Chondrocyte (in vitro differentiated cells): ENCODE measurements at regions not wholly inside any gene's neighbourhood (a gene's known extent, or its start where the extent isn't known, plus 50 kb on each side); places are given as distances from the start of the nearest gene placed in this dataset.

Source experiments
- DNase-seq: peaks from one replicate; pipeline ENCODE4 v3.0.0; 2021; ENCODE audit warnings: mixed read lengths, low spot score
- H3K27ac Mint-ChIP-seq: one replicate; pipeline ENCODE4 v1.8.0; 2021; ENCODE audit warnings: mild to moderate bottlenecking, moderate library complexity, mixed read lengths; ENCODE audit not compliant: unreplicated experiment
- H3K27me3 Mint-ChIP-seq: 2 replicates; pipeline ENCODE4 v1.8.0; 2021; ENCODE audit warnings: low read depth, mixed read lengths
- H3K36me3 Mint-ChIP-seq: 2 replicates; pipeline ENCODE4 v1.8.0; 2021; ENCODE audit warnings: low read depth, mixed read lengths
- H3K4me1 Mint-ChIP-seq: 2 replicates; pipeline ENCODE4 v1.8.0; 2021; ENCODE audit warnings: low read depth, mild to moderate bottlenecking, mixed read lengths
- H3K4me3 Mint-ChIP-seq: one replicate; pipeline ENCODE4 v1.8.0; 2021; ENCODE audit warnings: mild to moderate bottlenecking, moderate library complexity, mixed read lengths; ENCODE audit not compliant: unreplicated experiment
- H3K9me3 Mint-ChIP-seq: 2 replicates; pipeline ENCODE4 v1.8.0; 2021; ENCODE audit warnings: low read depth, mixed read lengths
- TF ChIP-seq, protein P1 (sequence below): fragments of 200-600 bp; sonication (generic); IDR thresholded peaks from 2 replicates; pipeline ENCODE4 v1.5.0; 2021; ENCODE audit warnings: antibody characterized with exemption, mild to moderate bottlenecking, moderate library complexity

DNA sequence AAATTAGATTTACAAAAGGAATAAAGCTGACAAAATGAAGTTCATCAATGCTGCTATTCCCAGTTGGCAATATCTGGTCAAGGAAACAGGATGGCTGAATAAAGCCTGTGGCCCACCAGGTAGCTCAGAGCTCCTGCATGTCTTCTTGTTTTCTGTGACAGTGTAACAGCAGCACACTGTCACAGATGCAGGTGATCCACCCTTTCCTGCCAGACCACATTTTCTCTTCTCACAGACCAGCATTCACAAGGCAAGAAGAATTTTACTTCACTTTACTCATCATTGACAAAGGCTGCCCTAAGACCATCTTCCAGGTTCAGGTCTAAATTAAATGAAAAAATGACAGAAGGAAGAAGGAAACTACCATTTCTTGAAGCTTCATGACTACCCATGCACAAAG, 166.2 kb upstream of the MEIS1 start:
- Mint-ChIP-seq H3K4me3 (no peak overlapping the region), H3K4me1 (no peaks in the 10 kb centered on the region), H3K27ac (no peak overlapping the region), H3K27me3 (peaks cover 4% of the 10 kb centered on the region), H3K9me3 (no peaks in the 10 kb centered on the region), H3K36me3 (no peaks in the 10 kb centered on the region)
- TF ChIP-seq, protein P1, sequence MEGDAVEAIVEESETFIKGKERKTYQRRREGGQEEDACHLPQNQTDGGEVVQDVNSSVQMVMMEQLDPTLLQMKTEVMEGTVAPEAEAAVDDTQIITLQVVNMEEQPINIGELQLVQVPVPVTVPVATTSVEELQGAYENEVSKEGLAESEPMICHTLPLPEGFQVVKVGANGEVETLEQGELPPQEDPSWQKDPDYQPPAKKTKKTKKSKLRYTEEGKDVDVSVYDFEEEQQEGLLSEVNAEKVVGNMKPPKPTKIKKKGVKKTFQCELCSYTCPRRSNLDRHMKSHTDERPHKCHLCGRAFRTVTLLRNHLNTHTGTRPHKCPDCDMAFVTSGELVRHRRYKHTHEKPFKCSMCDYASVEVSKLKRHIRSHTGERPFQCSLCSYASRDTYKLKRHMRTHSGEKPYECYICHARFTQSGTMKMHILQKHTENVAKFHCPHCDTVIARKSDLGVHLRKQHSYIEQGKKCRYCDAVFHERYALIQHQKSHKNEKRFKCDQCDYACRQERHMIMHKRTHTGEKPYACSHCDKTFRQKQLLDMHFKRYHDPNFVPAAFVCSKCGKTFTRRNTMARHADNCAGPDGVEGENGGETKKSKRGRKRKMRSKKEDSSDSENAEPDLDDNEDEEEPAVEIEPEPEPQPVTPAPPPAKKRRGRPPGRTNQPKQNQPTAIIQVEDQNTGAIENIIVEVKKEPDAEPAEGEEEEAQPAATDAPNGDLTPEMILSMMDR = no peak
- DNase-seq = no peak

DNA sequence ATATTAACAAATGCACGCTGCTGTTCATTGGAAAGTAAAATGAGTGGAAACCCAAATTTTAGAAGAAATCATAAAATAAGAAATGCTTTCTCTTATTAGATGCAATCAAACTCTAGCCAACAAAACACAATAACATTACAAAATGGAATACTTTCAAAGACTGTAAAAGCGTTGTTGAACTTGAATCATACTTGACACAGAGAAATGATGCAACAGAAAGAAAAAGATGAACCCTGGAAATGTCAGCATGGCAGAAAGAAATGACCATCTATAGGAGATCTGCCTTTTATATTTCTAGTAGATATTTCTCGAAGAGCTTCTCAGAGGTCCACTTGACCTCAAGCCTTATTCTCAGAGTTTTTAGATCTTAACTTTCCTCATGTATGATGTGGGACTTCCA, 170.6 kb upstream of the MEIS1 start:
- DNase-seq = no peak
- H3K27ac Mint-ChIP-seq = no peak overlapping the region
- H3K4me1 Mint-ChIP-seq = peaks cover 8% of the 10 kb centered on the region
- H3K9me3 Mint-ChIP-seq = no peaks in the 10 kb centered on the region
- H3K36me3 Mint-ChIP-seq = no peaks in the 10 kb centered on the region
- TF ChIP-seq, protein P1 = no peak
- H3K4me3 Mint-ChIP-seq = no peak overlapping the region
- no peaks in the 10 kb centered on the region for H3K27me3 Mint-ChIP-seq

DNA sequence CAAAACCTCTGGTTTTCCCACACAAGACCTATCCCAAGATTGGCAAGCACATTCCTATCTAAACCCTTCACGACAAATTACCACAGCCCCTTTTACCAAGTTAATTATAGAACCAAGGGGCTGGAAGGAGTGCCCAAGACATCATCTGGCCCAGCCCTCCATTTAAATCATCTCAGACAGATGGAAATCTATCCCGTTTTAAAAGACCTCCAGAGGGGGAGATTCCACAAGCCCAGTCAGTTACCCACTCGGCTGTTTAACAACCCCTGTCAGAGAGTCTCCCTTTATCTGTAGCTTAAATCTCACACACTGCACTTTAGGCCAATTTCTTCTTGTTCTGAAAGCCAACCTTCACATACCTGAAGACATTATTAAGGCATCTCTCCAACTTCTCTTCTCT, 179.1 kb upstream of the MEIS1 start:
- no peak for DNase-seq
- Mint-ChIP-seq H3K4me3 (no peak overlapping the region), H3K9me3 (no peaks in the 10 kb centered on the region), H3K27ac (no peak overlapping the region), H3K27me3 (peaks cover 28% of the 10 kb centered on the region), H3K36me3 (no peaks in the 10 kb centered on the region), H3K4me1 (no peaks in the 10 kb centered on the region)
- TF ChIP-seq, protein P1 = no peak

DNA sequence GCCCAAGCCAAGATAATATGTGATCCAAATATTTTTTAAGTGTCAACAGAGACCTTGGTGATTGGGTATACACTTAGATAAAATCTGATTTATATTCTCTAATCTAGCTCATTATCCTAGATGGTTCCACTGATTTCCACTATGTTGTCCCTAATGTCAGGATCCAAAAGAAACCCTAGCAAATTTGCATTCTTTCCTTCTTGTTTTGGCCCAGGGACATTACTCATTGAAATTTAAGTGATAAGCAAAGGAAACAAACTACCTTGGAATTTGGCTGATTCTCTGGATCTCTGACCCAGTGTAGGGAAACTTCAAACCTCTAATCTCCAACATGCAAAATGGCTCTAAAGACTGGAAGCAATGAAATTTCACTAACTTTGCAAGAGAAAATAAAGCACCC, 179.8 kb upstream of the MEIS1 start:
- H3K4me1 Mint-ChIP-seq = no peaks in the 10 kb centered on the region
- no peak for DNase-seq
- no peak overlapping the region for H3K4me3 Mint-ChIP-seq
- H3K27ac Mint-ChIP-seq = no peak overlapping the region
- TF ChIP-seq, protein P1 = no peak
- peaks cover 35% of the 10 kb centered on the region for H3K27me3 Mint-ChIP-seq
- no peaks in the 10 kb centered on the region for H3K9me3 Mint-ChIP-seq
- no peaks in the 10 kb centered on the region for H3K36me3 Mint-ChIP-seq

DNA sequence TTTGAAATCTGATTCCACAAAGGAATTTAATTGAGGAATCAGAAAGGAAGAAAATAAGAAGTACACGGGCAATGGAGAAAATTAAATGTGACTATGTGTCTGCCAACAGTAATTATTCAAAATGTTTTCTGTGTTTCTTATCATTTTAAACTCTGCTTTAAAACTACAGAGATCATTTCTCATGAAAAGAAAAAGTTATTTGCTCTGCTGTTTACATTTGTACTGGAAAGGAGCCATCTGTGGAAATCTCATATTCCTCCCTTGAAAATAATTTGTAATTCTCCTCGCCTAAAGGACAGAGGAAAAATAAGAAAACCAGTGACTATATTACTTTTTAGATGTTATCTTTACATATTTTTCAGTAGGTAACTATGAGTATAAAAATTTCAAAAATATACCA, 181.9 kb upstream of the MEIS1 start:
- no peak overlapping the region for H3K4me3 Mint-ChIP-seq
- H3K27me3 Mint-ChIP-seq = peaks cover 35% of the 10 kb centered on the region
- no peaks in the 10 kb centered on the region for H3K9me3 Mint-ChIP-seq
- TF ChIP-seq, protein P1 = no peak
- no peaks in the 10 kb centered on the region for H3K36me3 Mint-ChIP-seq
- no peak overlapping the region for H3K27ac Mint-ChIP-seq
- no peaks in the 10 kb centered on the region for H3K4me1 Mint-ChIP-seq
- DNase-seq = no peak
